NCI-H748 (cell line): ENCODE measurements at regions not wholly inside any gene's neighbourhood (a gene's known extent, or its start where the extent isn't known, plus 50 kb on each side); places are given as distances from the start of the nearest gene placed in this dataset.
A peak's percentile ranks its signal among the peaks of the same experiment; 100 is the strongest.

ENCODE experiments used
- DNase-seq: peaks from one replicate; lab custom pipeline; 2025; ENCODE audit not compliant: unreplicated experiment; lab: John Stamatoyannopoulos, UW

- DNase-seq, result no peak
These were observed 1312.7 kb upstream of the ACO1 start for GRCh38 chr9:31071606-31072286.

- no peak for DNase-seq
These were observed 1306.3 kb upstream of the ACO1 start for GRCh38 chr9:31078175-31078574.

DNA sequence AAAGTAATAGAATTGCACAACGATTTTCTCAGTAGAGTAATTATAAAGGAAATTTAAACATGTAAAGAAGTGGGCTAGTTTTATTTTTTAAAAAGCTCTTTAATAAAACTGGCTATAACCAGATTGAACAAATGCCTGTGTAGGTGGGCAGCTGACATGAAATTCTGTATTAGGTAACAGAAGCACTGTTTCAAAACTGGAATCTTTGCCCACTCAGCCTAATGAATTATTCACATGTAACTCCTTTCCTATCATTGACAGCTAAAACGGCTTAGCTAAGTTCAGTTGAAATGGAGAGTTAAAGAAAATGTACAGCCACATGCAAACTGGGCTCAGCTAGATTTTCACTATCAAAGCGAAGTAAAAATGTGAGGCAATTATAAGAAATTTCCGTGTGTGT is 1300.1 kb upstream of the ACO1 start:
- DNase-seq, result no peak

- no peak for DNase-seq
These were observed 1294.8 kb upstream of the ACO1 start for GRCh38 chr9:31089549-31090221.

GRCh38 chr9:31100311-31100710 is 1284.1 kb upstream of the ACO1 start:
- DNase-seq, result no peak

GRCh38 chr9:31103836-31104235 is 1280.6 kb upstream of the ACO1 start:
- DNase-seq, result no peak

DNA sequence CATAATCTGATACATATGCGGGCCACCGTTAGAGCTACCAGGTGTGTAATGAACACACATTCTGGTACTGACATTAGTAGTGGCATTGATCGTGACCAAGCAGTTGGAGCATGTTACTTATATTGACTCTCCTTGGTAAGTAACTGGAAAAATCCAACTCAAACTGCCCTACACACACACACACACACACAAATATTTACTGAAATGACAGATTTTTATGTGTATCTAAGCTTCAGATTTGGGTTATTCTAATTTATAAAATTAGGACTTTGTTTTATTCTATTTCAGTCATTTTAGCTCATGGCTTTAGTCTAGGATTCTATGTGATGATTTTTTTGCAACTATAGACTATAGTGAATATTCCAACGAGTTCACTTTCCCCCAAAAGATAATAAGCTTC is 1280.2 kb upstream of the ACO1 start:
- no peak for DNase-seq

DNA sequence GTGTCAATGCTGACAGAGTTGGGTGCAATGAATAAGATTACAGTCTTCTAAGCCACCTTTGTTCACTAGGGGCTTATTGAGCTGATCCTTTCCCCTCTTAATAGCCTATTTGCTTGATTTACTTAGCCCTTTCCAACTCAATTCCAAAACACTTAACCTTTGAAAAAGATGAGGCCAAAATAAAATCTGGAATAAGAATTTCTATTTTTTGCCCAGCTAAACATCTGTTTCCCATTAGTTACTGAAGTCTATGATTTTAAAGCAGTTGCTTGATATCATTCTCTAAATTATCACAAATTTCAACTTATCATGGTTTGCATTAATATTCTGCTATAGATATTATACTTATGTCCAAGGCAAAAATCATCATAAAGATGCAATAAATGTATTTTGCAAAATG is 1272.0 kb upstream of the ACO1 start:
- DNase-seq, result no peak

DNA sequence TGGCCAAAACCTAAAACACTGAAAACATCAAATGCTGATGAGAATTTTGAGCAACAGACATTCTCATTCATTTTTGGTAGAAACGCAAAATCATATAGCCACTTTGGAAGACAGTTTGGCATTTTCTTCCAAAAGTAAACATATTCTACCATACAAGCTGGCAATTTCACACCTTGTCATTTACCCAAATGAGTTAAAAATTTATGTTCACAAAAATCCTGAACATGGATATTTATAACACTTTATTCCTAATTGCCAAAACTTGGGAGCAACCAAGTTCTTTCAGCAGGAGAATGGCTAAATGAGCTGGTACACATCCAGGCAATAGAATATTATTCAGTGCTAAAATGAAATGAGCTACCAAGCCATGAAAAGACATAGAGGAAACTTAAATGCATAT is 1270.1 kb upstream of the ACO1 start:
- DNase-seq, result no peak

GRCh38 chr9:31119890-31120454 is 1264.5 kb upstream of the ACO1 start:
- peak; percentile 74 for DNase-seq

DNA sequence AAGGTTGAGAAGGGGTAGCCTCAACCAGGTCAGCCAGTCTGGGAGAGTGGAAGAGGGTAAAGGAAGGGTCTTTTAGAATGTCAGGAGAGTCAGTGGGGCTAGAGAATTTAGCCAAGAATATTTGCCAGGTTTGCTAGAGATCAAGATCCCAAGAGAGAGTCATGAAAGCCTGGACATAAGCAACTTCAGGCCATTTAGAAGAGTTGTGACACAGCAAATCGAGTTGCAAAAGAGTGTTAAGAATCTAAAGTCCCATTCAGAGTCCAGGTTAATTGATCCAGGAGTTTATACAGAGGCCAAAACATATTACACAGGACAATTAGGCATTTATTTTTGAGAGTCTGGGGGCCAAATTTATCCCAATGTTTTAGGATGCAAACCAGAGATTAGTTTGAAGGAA is 1260.1 kb upstream of the ACO1 start:
- no peak for DNase-seq

GRCh38 chr9:31135567-31135966 is 1248.9 kb upstream of the ACO1 start:
- no peak for DNase-seq

- DNase-seq, result no peak
These were observed 1247.9 kb upstream of the ACO1 start for GRCh38 chr9:31136524-31136923.

DNA sequence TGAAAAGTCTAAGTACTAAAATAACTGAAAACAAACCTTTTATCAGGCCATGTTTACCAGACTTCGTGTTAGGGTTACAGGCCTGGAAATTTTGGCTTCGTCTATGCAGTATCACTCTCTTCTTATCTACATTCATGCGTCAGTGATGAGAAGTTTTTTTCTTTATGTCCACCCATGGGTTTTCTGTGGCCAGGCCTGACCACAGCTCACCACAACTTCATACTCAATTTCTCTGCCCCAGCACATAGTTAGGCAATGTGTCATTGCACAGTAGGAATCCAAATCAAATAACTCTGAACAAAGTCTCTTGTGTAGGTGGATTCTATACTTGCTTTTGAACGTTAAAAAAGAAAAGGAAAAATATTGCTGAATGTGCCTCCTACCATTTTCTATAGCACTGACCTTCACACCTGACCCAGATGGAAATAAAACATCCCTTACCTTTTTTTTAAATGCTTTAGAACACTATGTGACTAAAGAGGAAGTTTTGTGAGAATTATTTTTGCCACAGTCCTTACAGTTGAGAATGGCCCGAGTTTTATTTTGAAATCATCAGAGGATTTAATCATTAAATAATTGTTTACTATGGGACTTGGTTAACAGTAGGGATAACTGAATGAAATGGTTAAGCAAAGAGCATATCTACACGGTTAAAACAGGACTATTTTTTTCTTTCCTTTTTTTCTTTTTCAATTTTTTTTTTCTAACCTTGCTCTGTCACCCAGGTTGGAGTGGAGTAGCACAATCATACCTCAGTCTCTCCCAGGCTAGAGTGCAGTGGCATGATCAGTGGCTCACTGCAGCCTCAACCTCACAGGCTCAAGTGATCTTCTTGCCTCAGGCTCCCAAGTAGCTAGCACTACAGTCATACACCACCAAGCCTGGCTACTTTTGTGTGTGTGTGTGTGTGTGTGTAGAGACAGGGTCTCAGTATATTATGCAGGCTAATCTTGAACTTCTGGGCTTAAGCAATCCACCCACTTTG is 1247.0 kb upstream of the ACO1 start:
- no peak for DNase-seq

- DNase-seq, result peak; percentile 32
These were observed 1244.1 kb upstream of the ACO1 start for GRCh38 chr9:31140316-31140715.

- DNase-seq, result no peak
These were observed 1242.0 kb upstream of the ACO1 start for GRCh38 chr9:31142456-31142855.

- DNase-seq, result no peak
These were observed 1239.8 kb upstream of the ACO1 start for GRCh38 chr9:31144614-31145013.

GRCh38 chr9:31146485-31147166 is 1237.8 kb upstream of the ACO1 start:
- no peak for DNase-seq

- no peak for DNase-seq
These were observed 1231.1 kb upstream of the ACO1 start for GRCh38 chr9:31153250-31153840.

DNA sequence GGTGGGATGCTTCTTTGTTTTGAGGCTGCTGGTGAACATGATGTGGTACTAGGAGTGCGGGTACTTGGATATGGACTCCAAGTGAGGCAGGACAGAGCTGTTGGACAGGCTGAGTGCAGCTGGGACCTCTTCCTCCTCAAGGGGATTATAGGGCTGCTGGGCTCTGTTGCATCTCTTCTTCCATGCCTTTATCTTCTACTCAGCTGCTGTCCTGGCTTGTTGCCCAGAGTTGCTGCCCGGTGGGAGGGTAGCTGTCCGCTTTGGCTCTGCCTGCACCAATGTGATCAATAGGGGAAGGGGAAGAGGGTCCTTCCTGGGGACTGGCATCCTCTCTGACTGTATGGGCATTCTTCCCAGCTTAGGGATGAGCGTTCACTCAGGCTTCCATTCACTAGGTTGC is 1217.9 kb upstream of the ACO1 start:
- no peak for DNase-seq
